ENCODE measurements at regions not wholly inside any gene's neighbourhood (a gene's known extent, or its start where the extent isn't known, plus 50 kb on each side); places are given as distances from the start of the nearest gene placed in this dataset.

GRCh38 chr10:65323802-65324201, 1602.0 kb upstream of the LRRTM3 start:
- no peak for DNase-seq

GRCh38 chr10:65325913-65326312, 1599.9 kb upstream of the LRRTM3 start:
- DNase-seq = no peak

GRCh38 chr10:65328486-65328885, 1597.3 kb upstream of the LRRTM3 start:
- DNase-seq = no peak

GRCh38 chr10:65335311-65335710, 1590.5 kb upstream of the LRRTM3 start:
- DNase-seq = no peak

- no peak for DNase-seq
These were observed 1585.5 kb upstream of the LRRTM3 start for GRCh38 chr10:65340340-65340739.

GRCh38 chr10:65341323-65341925, 1584.4 kb upstream of the LRRTM3 start:
- no peak for DNase-seq

- DNase-seq = no peak
These were observed 1583.6 kb upstream of the LRRTM3 start for GRCh38 chr10:65342245-65342644.

GRCh38 chr10:65346466-65346865, 1579.4 kb upstream of the LRRTM3 start:
- DNase-seq = no peak

- no peak for DNase-seq
These were observed 1577.2 kb upstream of the LRRTM3 start for GRCh38 chr10:65348637-65349036.

- no peak for DNase-seq
These were observed 1575.2 kb upstream of the LRRTM3 start for GRCh38 chr10:65350611-65351010.

GRCh38 chr10:65355141-65355680, 1570.6 kb upstream of the LRRTM3 start:
- DNase-seq = no peak

- DNase-seq = no peak
These were observed 1567.3 kb upstream of the LRRTM3 start for GRCh38 chr10:65358565-65358964.

- DNase-seq = no peak
These were observed 1565.3 kb upstream of the LRRTM3 start for GRCh38 chr10:65360497-65360896.

GRCh38 chr10:65365878-65366277, 1560.0 kb upstream of the LRRTM3 start:
- DNase-seq = no peak

- no peak for DNase-seq
These were observed 1558.1 kb upstream of the LRRTM3 start for GRCh38 chr10:65367706-65368105.

GRCh38 chr10:65375528-65375927, 1550.3 kb upstream of the LRRTM3 start:
- no peak for DNase-seq

- no peak for DNase-seq
These were observed 1548.1 kb upstream of the LRRTM3 start for GRCh38 chr10:65377687-65378086.

- DNase-seq = no peak
These were observed 1531.1 kb upstream of the LRRTM3 start for GRCh38 chr10:65394502-65395297.

- DNase-seq = no peak
These were observed 1530.2 kb upstream of the LRRTM3 start for GRCh38 chr10:65395631-65396030.

- no peak for DNase-seq
These were observed 1528.8 kb upstream of the LRRTM3 start for GRCh38 chr10:65396997-65397396.

- no peak for DNase-seq
These were observed 1517.4 kb upstream of the LRRTM3 start for GRCh38 chr10:65408401-65408800.

- no peak for DNase-seq
These were observed 1512.8 kb upstream of the LRRTM3 start for GRCh38 chr10:65413001-65413400.

GRCh38 chr10:65415318-65415717, 1510.5 kb upstream of the LRRTM3 start:
- DNase-seq = no peak

GRCh38 chr10:65416094-65416493, 1509.7 kb upstream of the LRRTM3 start:
- no peak for DNase-seq

Data from GDM1 (cell line).